Central memory CD8-positive, alpha-beta T cell (primary cell): ENCODE measurements at regions not wholly inside any gene's neighbourhood (a gene's known extent, or its start where the extent isn't known, plus 50 kb on each side); places are given as distances from the start of the nearest gene placed in this dataset.
A peak's percentile ranks its signal among the peaks of the same experiment; 100 is the strongest.

Experiments used
- ATAC-seq: fragments of 150-1000 bp; cut with Tn5 transposase; replicated peaks from 2 replicates; pipeline ENCODE4 v1.10.0; 2022; ENCODE audit warnings: mild to moderate bottlenecking, moderate FRiP score, moderate number of reproducible peaks; ENCODE audit not compliant: poor library complexity, severe bottlenecking; ENCODE audit errors: extremely low read depth
- DNase-seq, 2 donors: peaks; one replicate each; pipeline ENCODE4 v3.0.0; 2021; ENCODE audit warnings: low spot score in 2 of 2
- H3K27ac Mint-ChIP-seq: one replicate; pipeline ENCODE4 v1.8.0; 2022; ENCODE audit warnings: low read depth, mild to moderate bottlenecking, moderate library complexity, mixed read lengths
- H3K27me3 Mint-ChIP-seq: one replicate; pipeline ENCODE4 v1.8.0; 2022; ENCODE audit warnings: mixed read lengths
- H3K36me3 Mint-ChIP-seq: one replicate; pipeline ENCODE4 v1.8.0; 2022; ENCODE audit warnings: mild to moderate bottlenecking, moderate library complexity, mixed read lengths; ENCODE audit not compliant: insufficient read depth
- H3K4me1 Mint-ChIP-seq: one replicate; pipeline ENCODE4 v1.8.0; 2022; ENCODE audit warnings: mixed read lengths
- H3K4me3 Mint-ChIP-seq: one replicate; pipeline ENCODE4 v1.8.0; 2022; ENCODE audit warnings: mild to moderate bottlenecking, moderate library complexity, mixed read lengths
- H3K9me3 Mint-ChIP-seq: one replicate; pipeline ENCODE4 v1.8.0; 2022; ENCODE audit warnings: mixed read lengths

- Mint-ChIP-seq H3K4me1 (no peaks in the 10 kb centered on the region), H3K27ac (no peak overlapping the region), H3K27me3 (no peaks in the 10 kb centered on the region), H3K9me3 (peaks cover 7% of the 10 kb centered on the region), H3K4me3 (no peak overlapping the region), H3K36me3 (no peaks in the 10 kb centered on the region)
- ATAC-seq, result no peak
- DNase-seq, result no peak
Measured at GRCh38 chr15:94177112-94177511, 54.2 kb upstream of the MCTP2 start.

GRCh38 chr15:94175420-94175819 lies 55.9 kb upstream of the MCTP2 start:
- no peaks in the 10 kb centered on the region for H3K4me1 Mint-ChIP-seq
- ATAC-seq, result no peak

GRCh38 chr15:94174399-94174802 lies 57.0 kb upstream of the MCTP2 start:
- H3K9me3 Mint-ChIP-seq, result peaks cover 7% of the 10 kb centered on the region
- H3K36me3 Mint-ChIP-seq, result no peaks in the 10 kb centered on the region
- no peak overlapping the region for H3K27ac Mint-ChIP-seq
- H3K27me3 Mint-ChIP-seq, result no peaks in the 10 kb centered on the region
- H3K4me3 Mint-ChIP-seq, result no peak overlapping the region
- no peaks in the 10 kb centered on the region for H3K4me1 Mint-ChIP-seq
- ATAC-seq (peak; percentile 52), DNase-seq (no peak)

More at GRCh38 chr15:94175420-94175819, 55.9 kb upstream of the MCTP2 start:
- no peak for DNase-seq
- Mint-ChIP-seq H3K27me3 (no peaks in the 10 kb centered on the region), H3K27ac (no peak overlapping the region), H3K4me3 (no peak overlapping the region), H3K9me3 (peaks cover 7% of the 10 kb centered on the region), H3K36me3 (no peaks in the 10 kb centered on the region)

GRCh38 chr15:94168250-94168649 lies 63.1 kb upstream of the MCTP2 start:
- Mint-ChIP-seq H3K4me3 (no peak overlapping the region), H3K27ac (no peak overlapping the region), H3K27me3 (no peaks in the 10 kb centered on the region), H3K4me1 (no peaks in the 10 kb centered on the region), H3K9me3 (no peaks in the 10 kb centered on the region), H3K36me3 (no peaks in the 10 kb centered on the region)
- ATAC-seq, result no peak
- no peak for DNase-seq

GRCh38 chr15:94164971-94165370 lies 66.4 kb upstream of the MCTP2 start:
- Mint-ChIP-seq H3K4me1 (no peaks in the 10 kb centered on the region), H3K27me3 (peaks cover 14% of the 10 kb centered on the region), H3K27ac (no peak overlapping the region), H3K4me3 (no peak overlapping the region), H3K36me3 (no peaks in the 10 kb centered on the region), H3K9me3 (no peaks in the 10 kb centered on the region)
- ATAC-seq, result no peak
- DNase-seq, result no peak

GRCh38 chr15:94164202-94164807 lies 67.1 kb upstream of the MCTP2 start:
- Mint-ChIP-seq H3K4me1 (no peaks in the 10 kb centered on the region), H3K27ac (no peak overlapping the region), H3K36me3 (no peaks in the 10 kb centered on the region), H3K27me3 (peaks cover 18% of the 10 kb centered on the region), H3K4me3 (no peak overlapping the region), H3K9me3 (no peaks in the 10 kb centered on the region)
- DNase-seq, result peak; percentile 34 to 51
- ATAC-seq, result no peak

GRCh38 chr15:94162939-94163338 lies 68.4 kb upstream of the MCTP2 start:
- H3K27ac Mint-ChIP-seq, result no peak overlapping the region
- H3K36me3 Mint-ChIP-seq, result no peaks in the 10 kb centered on the region
- no peak overlapping the region for H3K4me3 Mint-ChIP-seq
- ATAC-seq (no peak), DNase-seq (no peak)
- peaks cover 24% of the 10 kb centered on the region for H3K27me3 Mint-ChIP-seq
- H3K9me3 Mint-ChIP-seq, result no peaks in the 10 kb centered on the region
- H3K4me1 Mint-ChIP-seq, result no peaks in the 10 kb centered on the region

- peaks cover 72% of the 10 kb centered on the region for H3K27me3 Mint-ChIP-seq
Measured at GRCh38 chr15:94154255-94154654, 77.1 kb upstream of the MCTP2 start.

GRCh38 chr15:94145046-94145445 lies 86.3 kb upstream of the MCTP2 start:
- peaks cover 7% of the 10 kb centered on the region for H3K9me3 Mint-ChIP-seq
- ATAC-seq, result no peak

More at GRCh38 chr15:94154255-94154654, 77.1 kb upstream of the MCTP2 start:
- ATAC-seq (no peak), DNase-seq (no peak)
- no peaks in the 10 kb centered on the region for H3K9me3 Mint-ChIP-seq
- H3K27ac Mint-ChIP-seq, result no peak overlapping the region
- H3K4me3 Mint-ChIP-seq, result no peak overlapping the region
- H3K4me1 Mint-ChIP-seq, result no peaks in the 10 kb centered on the region
- no peaks in the 10 kb centered on the region for H3K36me3 Mint-ChIP-seq

GRCh38 chr15:94141802-94142201 lies 89.6 kb upstream of the MCTP2 start:
- Mint-ChIP-seq H3K4me3 (no peak overlapping the region), H3K9me3 (peaks cover 7% of the 10 kb centered on the region), H3K36me3 (no peaks in the 10 kb centered on the region), H3K4me1 (no peaks in the 10 kb centered on the region), H3K27ac (no peak overlapping the region), H3K27me3 (peaks cover 83% of the 10 kb centered on the region)
- DNase-seq (no peak), ATAC-seq (no peak)

More at GRCh38 chr15:94145046-94145445, 86.3 kb upstream of the MCTP2 start:
- no peak for DNase-seq
- Mint-ChIP-seq H3K4me1 (no peaks in the 10 kb centered on the region), H3K36me3 (no peaks in the 10 kb centered on the region), H3K4me3 (no peak overlapping the region), H3K27me3 (peaks cover 62% of the 10 kb centered on the region), H3K27ac (no peak overlapping the region)

- no peak overlapping the region for H3K4me3 Mint-ChIP-seq
- no peak overlapping the region for H3K27ac Mint-ChIP-seq
- peaks cover 89% of the 10 kb centered on the region for H3K27me3 Mint-ChIP-seq
- DNase-seq, result no peak
- peaks cover 2% of the 10 kb centered on the region for H3K36me3 Mint-ChIP-seq
- H3K4me1 Mint-ChIP-seq, result no peaks in the 10 kb centered on the region
- H3K9me3 Mint-ChIP-seq, result no peaks in the 10 kb centered on the region
- ATAC-seq, result no peak
Measured at GRCh38 chr15:94135486-94136147, 95.7 kb upstream of the MCTP2 start.

- no peaks in the 10 kb centered on the region for H3K4me1 Mint-ChIP-seq
- peaks cover 2% of the 10 kb centered on the region for H3K36me3 Mint-ChIP-seq
- H3K9me3 Mint-ChIP-seq, result no peaks in the 10 kb centered on the region
- no peak overlapping the region for H3K27ac Mint-ChIP-seq
- DNase-seq, result no peak
- H3K4me3 Mint-ChIP-seq, result no peak overlapping the region
- ATAC-seq, result no peak
- peaks cover 76% of the 10 kb centered on the region for H3K27me3 Mint-ChIP-seq
Measured at GRCh38 chr15:94131875-94132274, 99.5 kb upstream of the MCTP2 start.

GRCh38 chr15:94130504-94130903 lies 100.9 kb upstream of the MCTP2 start:
- H3K27ac Mint-ChIP-seq, result no peak overlapping the region
- H3K36me3 Mint-ChIP-seq, result peaks cover 2% of the 10 kb centered on the region
- H3K9me3 Mint-ChIP-seq, result no peaks in the 10 kb centered on the region
- no peak overlapping the region for H3K4me3 Mint-ChIP-seq
- no peaks in the 10 kb centered on the region for H3K4me1 Mint-ChIP-seq
- DNase-seq (no peak), ATAC-seq (no peak)
- H3K27me3 Mint-ChIP-seq, result peaks cover 64% of the 10 kb centered on the region
